SJCRH30 (cell line): ENCODE measurements at regions not wholly inside any gene's neighbourhood (a gene's known extent, or its start where the extent isn't known, plus 50 kb on each side); places are given as distances from the start of the nearest gene placed in this dataset.

ENCODE experiments used
- DNase-seq, 2 experiments: peaks; one replicate each; pipeline ENCODE4 v3.0.0-alpha.2; 2015 to 2020
- H3K27ac ChIP-seq: fragments of 250-450 bp; sonication (Bioruptor Pico); 2 replicates; pipeline ENCODE4 v1.5.1; 2020; ENCODE audit warnings: mild to moderate bottlenecking, moderate library complexity
- H3K27me3 ChIP-seq: fragments of 250-450 bp; sonication (Bioruptor Pico); 2 replicates; pipeline ENCODE4 v1.5.1; 2020; ENCODE audit warnings: mild to moderate bottlenecking, moderate library complexity
- H3K36me3 ChIP-seq: fragments of 250-450 bp; sonication (Bioruptor Pico); 2 replicates; pipeline ENCODE4 v1.5.1; 2020; ENCODE audit warnings: mild to moderate bottlenecking, moderate library complexity
- H3K4me1 ChIP-seq: fragments of 250-450 bp; sonication (Bioruptor Pico); 2 replicates; pipeline ENCODE4 v1.5.1; 2020; ENCODE audit warnings: mild to moderate bottlenecking, moderate library complexity
- H3K4me3 ChIP-seq: fragments of 250-450 bp; sonication (Bioruptor Pico); 2 replicates; pipeline ENCODE4 v1.5.1; 2020; ENCODE audit warnings: mild to moderate bottlenecking, moderate library complexity
- H3K9me3 ChIP-seq: fragments of 250-450 bp; sonication (Bioruptor Pico); replicated peaks from 2 replicates; pipeline ENCODE4 v1.5.1; 2020; ENCODE audit warnings: mild to moderate bottlenecking, moderate library complexity

GRCh38 chr1:56170784-56171320 is 408.5 kb downstream of the PLPP3 start:
- peaks cover 6% of the 10 kb centered on the region; the same call in 1 of the 2 replicates for H3K27me3 ChIP-seq
- no peaks in the 10 kb centered on the region for H3K4me1 ChIP-seq
- H3K27ac ChIP-seq, result no peak overlapping the region
- no peaks in the 10 kb centered on the region for H3K9me3 ChIP-seq
- no peak overlapping the region for H3K4me3 ChIP-seq
- H3K36me3 ChIP-seq, result no peaks in the 10 kb centered on the region
- no peak for DNase-seq

GRCh38 chr1:56169856-56170255 is 409.5 kb downstream of the PLPP3 start:
- Histone ChIP-seq H3K27ac (no peak overlapping the region), H3K27me3 (peaks cover 6% of the 10 kb centered on the region; the same call in 1 of the 2 replicates), H3K4me3 (no peak overlapping the region), H3K4me1 (no peaks in the 10 kb centered on the region), H3K36me3 (no peaks in the 10 kb centered on the region), H3K9me3 (no peaks in the 10 kb centered on the region)
- DNase-seq, result no peak

DNA sequence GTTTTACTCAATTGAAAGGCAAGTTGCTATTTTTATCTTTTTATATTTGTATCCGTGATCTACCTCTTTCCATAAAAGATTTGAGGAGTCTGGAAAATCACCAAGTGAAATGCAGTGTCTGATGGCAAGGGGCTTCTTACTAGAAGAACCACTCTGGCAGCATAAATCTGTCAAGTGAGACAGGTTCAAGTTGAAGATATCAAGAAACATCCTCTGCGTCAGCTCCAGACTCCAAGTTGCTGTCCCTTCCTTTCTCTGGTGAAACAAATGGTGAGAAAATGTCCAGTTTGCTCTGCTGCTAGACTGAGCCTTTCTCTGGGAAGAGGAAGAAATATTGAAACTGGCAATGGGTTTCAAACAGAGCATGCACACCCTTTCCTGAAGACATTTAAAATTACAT is 411.2 kb downstream of the PLPP3 start:
- no peak for DNase-seq
- Histone ChIP-seq H3K9me3 (no peaks in the 10 kb centered on the region), H3K27ac (no peak overlapping the region), H3K36me3 (no peaks in the 10 kb centered on the region), H3K4me1 (no peaks in the 10 kb centered on the region), H3K4me3 (no peak overlapping the region), H3K27me3 (peaks cover 6% of the 10 kb centered on the region; the same call in 1 of the 2 replicates)

DNA sequence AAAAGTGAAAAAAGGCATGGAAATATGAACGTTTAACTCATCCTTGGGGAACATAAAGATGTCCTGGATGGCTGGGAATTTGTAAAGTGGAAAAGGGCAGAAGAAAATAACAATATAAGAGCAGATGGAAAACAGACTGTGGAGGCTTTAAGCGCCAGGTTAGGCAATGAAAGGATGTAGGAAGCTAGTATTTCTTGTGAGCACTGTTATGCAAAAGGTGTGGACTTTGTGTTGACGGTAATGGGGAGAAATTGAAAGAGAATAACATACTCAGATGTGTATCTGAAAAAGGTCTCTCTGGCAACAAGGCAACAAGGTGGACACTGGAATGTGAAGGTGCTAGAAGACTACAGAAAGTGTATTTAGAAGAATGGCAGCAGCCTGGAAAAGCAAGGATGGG is 411.8 kb downstream of the PLPP3 start:
- no peaks in the 10 kb centered on the region for H3K4me1 ChIP-seq
- H3K27me3 ChIP-seq, result peaks cover 6% of the 10 kb centered on the region; the same call in 1 of the 2 replicates
- no peak for DNase-seq

GRCh38 chr1:56160773-56161315 is 418.5 kb downstream of the PLPP3 start:
- no peak for DNase-seq
- no peaks in the 10 kb centered on the region for H3K4me1 ChIP-seq
- no peaks in the 10 kb centered on the region for H3K36me3 ChIP-seq
- H3K27ac ChIP-seq, result no peak overlapping the region
- no peaks in the 10 kb centered on the region for H3K9me3 ChIP-seq
- no peak overlapping the region for H3K4me3 ChIP-seq
- H3K27me3 ChIP-seq, result no peaks in the 10 kb centered on the region; the same call in 1 of the 2 replicates

More for the DNA sequence above, 411.8 kb downstream of the PLPP3 start:
- Histone ChIP-seq H3K27ac (no peak overlapping the region), H3K36me3 (no peaks in the 10 kb centered on the region), H3K4me3 (no peak overlapping the region), H3K9me3 (no peaks in the 10 kb centered on the region)

GRCh38 chr1:56156971-56157876 is 422.1 kb downstream of the PLPP3 start:
- no peaks in the 10 kb centered on the region; the same call in none of the 2 replicates for H3K27me3 ChIP-seq
- H3K4me1 ChIP-seq, result no peaks in the 10 kb centered on the region
- no peak overlapping the region for H3K27ac ChIP-seq
- no peaks in the 10 kb centered on the region for H3K9me3 ChIP-seq
- DNase-seq, result no peak
- no peaks in the 10 kb centered on the region for H3K36me3 ChIP-seq
- no peak overlapping the region for H3K4me3 ChIP-seq

- no peaks in the 10 kb centered on the region for H3K4me1 ChIP-seq
- H3K9me3 ChIP-seq, result no peaks in the 10 kb centered on the region
- no peak overlapping the region for H3K4me3 ChIP-seq
- no peak overlapping the region for H3K27ac ChIP-seq
- DNase-seq, result no peak
- H3K27me3 ChIP-seq, result no peaks in the 10 kb centered on the region; the same call in 1 of the 2 replicates
- H3K36me3 ChIP-seq, result no peaks in the 10 kb centered on the region
Measured at GRCh38 chr1:56153276-56153675, 426.1 kb downstream of the PLPP3 start.

GRCh38 chr1:56152635-56153034 is 426.7 kb downstream of the PLPP3 start:
- no peak overlapping the region for H3K4me3 ChIP-seq
- H3K27ac ChIP-seq, result no peak overlapping the region
- no peaks in the 10 kb centered on the region for H3K9me3 ChIP-seq
- no peak for DNase-seq
- H3K4me1 ChIP-seq, result no peaks in the 10 kb centered on the region
- H3K36me3 ChIP-seq, result no peaks in the 10 kb centered on the region
- H3K27me3 ChIP-seq, result no peaks in the 10 kb centered on the region; the same call in 1 of the 2 replicates

- Histone ChIP-seq H3K27ac (no peak overlapping the region), H3K36me3 (no peaks in the 10 kb centered on the region), H3K9me3 (no peaks in the 10 kb centered on the region), H3K4me3 (no peak overlapping the region), H3K27me3 (no peaks in the 10 kb centered on the region; the same call in 1 of the 2 replicates), H3K4me1 (no peaks in the 10 kb centered on the region)
- no peak for DNase-seq
Measured at GRCh38 chr1:56151402-56151801, 428.0 kb downstream of the PLPP3 start.

DNA sequence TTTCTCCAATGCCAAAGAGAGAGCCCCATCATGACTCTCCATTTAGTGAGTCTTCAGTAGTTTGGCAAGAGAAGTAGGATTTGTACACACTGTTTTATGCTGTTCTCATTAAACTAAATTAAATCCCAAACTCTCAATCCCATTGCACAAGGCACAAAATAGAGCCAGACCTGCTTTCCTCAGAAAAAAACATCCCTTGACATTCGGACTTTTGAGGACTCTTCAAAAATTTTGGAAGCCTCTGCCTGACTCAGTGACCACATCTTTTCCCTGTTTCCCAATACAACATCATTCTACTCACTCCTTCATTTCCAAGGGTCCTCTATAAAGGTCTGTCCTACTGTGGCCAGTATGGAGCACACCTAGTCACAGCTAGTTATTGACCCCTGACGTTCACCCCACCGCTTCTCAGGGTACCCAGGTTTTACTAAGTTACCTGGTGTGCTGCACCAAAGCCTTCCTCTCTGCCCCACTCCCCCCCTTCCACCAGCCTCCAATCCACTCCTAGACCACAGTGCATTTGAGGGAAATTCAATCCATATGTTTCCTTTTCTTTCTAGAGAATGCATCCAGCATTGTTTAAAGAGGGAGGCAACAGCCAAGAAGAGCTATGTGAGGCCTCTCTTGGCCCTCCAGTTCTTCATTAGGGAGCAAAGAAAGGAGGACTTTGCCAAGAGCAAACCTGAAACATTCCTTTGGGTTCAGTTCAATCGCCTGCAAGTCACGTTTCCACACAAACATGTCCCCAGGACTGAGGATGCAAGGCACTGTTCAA is 428.7 kb downstream of the PLPP3 start:
- H3K36me3 ChIP-seq, result no peaks in the 10 kb centered on the region
- no peaks in the 10 kb centered on the region; the same call in 1 of the 2 replicates for H3K27me3 ChIP-seq
- H3K27ac ChIP-seq, result no peak overlapping the region
- no peaks in the 10 kb centered on the region for H3K9me3 ChIP-seq
- DNase-seq, result no peak
- no peak overlapping the region for H3K4me3 ChIP-seq
- H3K4me1 ChIP-seq, result no peaks in the 10 kb centered on the region

DNA sequence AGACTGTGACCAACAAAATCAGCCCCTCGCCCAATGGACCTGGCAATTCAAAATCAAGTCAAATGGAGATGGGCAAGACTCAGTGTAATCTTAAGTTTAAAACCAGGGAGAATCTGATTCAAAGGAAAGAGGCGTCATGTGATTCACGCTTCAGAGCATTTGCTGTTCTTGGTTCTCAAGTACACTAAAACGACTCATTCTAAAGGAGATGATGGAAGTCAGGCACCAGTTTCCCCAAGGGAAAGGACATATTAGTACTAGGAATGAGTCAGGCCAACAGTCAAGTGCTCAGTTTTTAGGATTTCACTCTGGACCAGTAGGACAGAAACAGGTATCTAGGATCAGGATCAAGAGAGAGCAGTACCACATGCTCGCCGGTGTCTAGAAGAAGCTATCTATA is 429.6 kb downstream of the PLPP3 start:
- no peak for DNase-seq

GRCh38 chr1:56148326-56149193 is 430.8 kb downstream of the PLPP3 start:
- H3K36me3 ChIP-seq, result no peaks in the 10 kb centered on the region
- H3K27me3 ChIP-seq, result no peaks in the 10 kb centered on the region; the same call in 1 of the 2 replicates
- DNase-seq, result no peak
- H3K4me3 ChIP-seq, result no peak overlapping the region
- no peaks in the 10 kb centered on the region for H3K4me1 ChIP-seq
- no peaks in the 10 kb centered on the region for H3K9me3 ChIP-seq
- no peak overlapping the region for H3K27ac ChIP-seq

More for the DNA sequence above, 429.6 kb downstream of the PLPP3 start:
- Histone ChIP-seq H3K4me1 (no peaks in the 10 kb centered on the region), H3K9me3 (no peaks in the 10 kb centered on the region), H3K27me3 (no peaks in the 10 kb centered on the region; the same call in 1 of the 2 replicates), H3K36me3 (no peaks in the 10 kb centered on the region), H3K27ac (no peak overlapping the region), H3K4me3 (no peak overlapping the region)

GRCh38 chr1:56147459-56147858 is 431.9 kb downstream of the PLPP3 start:
- no peaks in the 10 kb centered on the region for H3K27me3 ChIP-seq
- H3K4me1 ChIP-seq, result no peaks in the 10 kb centered on the region
- H3K9me3 ChIP-seq, result no peaks in the 10 kb centered on the region
- H3K36me3 ChIP-seq, result no peaks in the 10 kb centered on the region
- no peak overlapping the region for H3K27ac ChIP-seq
- DNase-seq, result no peak
- no peak overlapping the region for H3K4me3 ChIP-seq

DNA sequence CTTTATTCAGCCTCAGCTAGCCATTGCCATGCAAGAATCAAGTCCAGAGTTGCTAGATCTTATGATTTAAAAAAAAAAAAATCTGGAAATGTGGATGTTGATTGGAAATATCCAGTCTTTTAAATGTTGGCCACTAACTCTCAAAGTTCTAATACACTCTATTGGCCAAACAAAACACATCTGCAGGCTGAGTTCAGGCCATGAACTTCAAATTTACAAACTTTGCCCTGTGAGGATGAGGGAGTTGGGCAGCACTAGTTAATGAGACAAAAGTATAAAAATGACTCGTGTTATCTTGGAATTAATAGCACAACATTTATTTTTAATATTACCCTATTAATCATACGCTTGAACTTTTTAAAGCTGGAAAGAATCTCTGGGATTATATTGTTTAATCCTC is 432.3 kb downstream of the PLPP3 start:
- no peak overlapping the region for H3K4me3 ChIP-seq
- DNase-seq, result no peak
- no peak overlapping the region for H3K27ac ChIP-seq
- no peaks in the 10 kb centered on the region for H3K27me3 ChIP-seq
- H3K9me3 ChIP-seq, result no peaks in the 10 kb centered on the region
- no peaks in the 10 kb centered on the region for H3K4me1 ChIP-seq
- H3K36me3 ChIP-seq, result no peaks in the 10 kb centered on the region
